ENCODE measurements at regions not wholly inside any gene's neighbourhood (a gene's known extent, or its start where the extent isn't known, plus 50 kb on each side); places are given as distances from the start of the nearest gene placed in this dataset.

GRCh38 chr10:30560326-30560725 is 69.2 kb downstream of the LYZL2 start:
- TF ChIP-seq MAX (IDR thresholded peaks at IDR 0.05) (no peak), CTCF (IDR thresholded peaks at IDR 0.05) (no peak), KDM1A (IDR thresholded peaks at IDR 0.05; ENCODE audit: low read depth) (no peak), RAD21 (conservative IDR thresholded peaks at IDR 0.05 in 1 of 2, IDR thresholded peaks at IDR 0.05 in 1 of 2) (no peak), MAZ (IDR thresholded peaks at IDR 0.05; ENCODE audit: borderline replicate concordance, low read depth, low read length) (no peak), REST (IDR thresholded peaks at IDR 0.05) (no peak), JUNB (IDR thresholded peaks at IDR 0.05) (no peak), KDM5A (IDR thresholded peaks at IDR 0.05) (no peak), JUN (IDR thresholded peaks at IDR 0.05) (no peak), POLR2A (IDR thresholded peaks at IDR 0.05; ENCODE audit: low read length) (no peak), CBX8 (IDR thresholded peaks at IDR 0.05) (no peak), HDAC2 (IDR thresholded peaks at IDR 0.05) (no peak)
- TF ChIP-seq, protein P1, sequence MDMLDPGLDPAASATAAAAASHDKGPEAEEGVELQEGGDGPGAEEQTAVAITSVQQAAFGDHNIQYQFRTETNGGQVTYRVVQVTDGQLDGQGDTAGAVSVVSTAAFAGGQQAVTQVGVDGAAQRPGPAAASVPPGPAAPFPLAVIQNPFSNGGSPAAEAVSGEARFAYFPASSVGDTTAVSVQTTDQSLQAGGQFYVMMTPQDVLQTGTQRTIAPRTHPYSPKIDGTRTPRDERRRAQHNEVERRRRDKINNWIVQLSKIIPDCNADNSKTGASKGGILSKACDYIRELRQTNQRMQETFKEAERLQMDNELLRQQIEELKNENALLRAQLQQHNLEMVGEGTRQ (IDR thresholded peaks at IDR 0.05), result no peak
